ENCODE measurements at regions not wholly inside any gene's neighbourhood (a gene's known extent, or its start where the extent isn't known, plus 50 kb on each side); places are given as distances from the start of the nearest gene placed in this dataset.

DNA sequence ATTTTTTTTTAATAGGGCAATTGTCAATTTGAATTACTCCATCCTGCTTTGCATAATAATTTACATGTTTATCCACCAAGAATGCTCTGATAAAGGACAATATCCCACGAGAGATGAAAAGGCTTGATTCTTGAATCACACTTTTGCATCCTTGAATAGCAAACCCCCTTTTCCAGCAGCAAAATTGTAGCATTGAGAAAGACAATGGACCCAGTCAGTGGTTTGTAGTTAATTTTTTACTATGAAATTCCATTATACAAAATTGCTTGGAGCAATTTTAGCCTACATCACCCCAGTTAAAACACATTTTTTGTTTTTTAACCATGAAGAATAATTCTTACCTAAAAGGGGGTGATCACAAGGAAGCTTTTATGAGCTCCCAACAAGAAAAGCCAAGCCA is 255.1 kb downstream of the RND3 start:
- DNase-seq: no peak
- H3K9me3 ChIP-seq: no peaks in the 10 kb centered on the region
- no peaks in the 10 kb centered on the region for H3K36me3 ChIP-seq (ENCODE audit: low read depth, missing control alignments)
- no peak overlapping the region for H3K4me3 ChIP-seq
- no peak overlapping the region for H3K27ac ChIP-seq
- no peaks in the 10 kb centered on the region for H3K27me3 ChIP-seq
- no peak for TF ChIP-seq POLR2A (IDR thresholded peaks at IDR 0.05)
- TF ChIP-seq, protein P1, sequence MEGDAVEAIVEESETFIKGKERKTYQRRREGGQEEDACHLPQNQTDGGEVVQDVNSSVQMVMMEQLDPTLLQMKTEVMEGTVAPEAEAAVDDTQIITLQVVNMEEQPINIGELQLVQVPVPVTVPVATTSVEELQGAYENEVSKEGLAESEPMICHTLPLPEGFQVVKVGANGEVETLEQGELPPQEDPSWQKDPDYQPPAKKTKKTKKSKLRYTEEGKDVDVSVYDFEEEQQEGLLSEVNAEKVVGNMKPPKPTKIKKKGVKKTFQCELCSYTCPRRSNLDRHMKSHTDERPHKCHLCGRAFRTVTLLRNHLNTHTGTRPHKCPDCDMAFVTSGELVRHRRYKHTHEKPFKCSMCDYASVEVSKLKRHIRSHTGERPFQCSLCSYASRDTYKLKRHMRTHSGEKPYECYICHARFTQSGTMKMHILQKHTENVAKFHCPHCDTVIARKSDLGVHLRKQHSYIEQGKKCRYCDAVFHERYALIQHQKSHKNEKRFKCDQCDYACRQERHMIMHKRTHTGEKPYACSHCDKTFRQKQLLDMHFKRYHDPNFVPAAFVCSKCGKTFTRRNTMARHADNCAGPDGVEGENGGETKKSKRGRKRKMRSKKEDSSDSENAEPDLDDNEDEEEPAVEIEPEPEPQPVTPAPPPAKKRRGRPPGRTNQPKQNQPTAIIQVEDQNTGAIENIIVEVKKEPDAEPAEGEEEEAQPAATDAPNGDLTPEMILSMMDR (IDR thresholded peaks at IDR 0.05): no peak
- intact Hi-C loops (cut with DNase I; ENCODE audit: low total_unique reads): no loop called here
- 88 to 91% methylated on average over 1 of the region's 1 CpG for WGBS, 2 donors
- no peaks in the 10 kb centered on the region for H3K4me1 ChIP-seq

DNA sequence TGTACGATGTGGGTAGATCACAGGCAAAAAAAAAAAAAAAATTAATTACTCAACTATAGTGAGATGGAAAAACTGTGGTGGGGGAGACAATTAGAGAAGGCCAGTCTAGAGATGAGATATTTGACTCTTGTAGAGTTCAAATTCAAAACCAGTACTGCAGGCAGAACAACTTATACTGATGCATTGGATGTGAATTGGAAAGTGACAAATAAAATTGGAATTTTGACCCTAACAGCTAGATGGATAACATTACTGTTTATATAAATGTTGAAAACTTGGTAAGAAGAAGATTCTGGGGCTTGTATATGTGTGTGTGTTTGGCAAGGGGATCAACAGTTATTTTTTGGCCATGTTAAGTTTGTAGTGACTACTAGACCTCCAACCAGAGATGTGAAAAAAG is 256.9 kb downstream of the RND3 start:
- H3K36me3 ChIP-seq (ENCODE audit: low read depth, missing control alignments): no peaks in the 10 kb centered on the region
- no peaks in the 10 kb centered on the region for H3K27me3 ChIP-seq
- no peak overlapping the region for H3K4me3 ChIP-seq
- no peak for DNase-seq
- H3K9me3 ChIP-seq: no peaks in the 10 kb centered on the region
- WGBS, 2 donors: 97 to 100% methylated on average over 1 of the region's 1 CpG
- no peaks in the 10 kb centered on the region for H3K4me1 ChIP-seq
- TF ChIP-seq POLR2A (IDR thresholded peaks at IDR 0.05): no peak
- TF ChIP-seq, protein P1 (IDR thresholded peaks at IDR 0.05): no peak
- H3K27ac ChIP-seq: no peak overlapping the region
- intact Hi-C loops (cut with DNase I; ENCODE audit: low total_unique reads): no loop called here

DNA sequence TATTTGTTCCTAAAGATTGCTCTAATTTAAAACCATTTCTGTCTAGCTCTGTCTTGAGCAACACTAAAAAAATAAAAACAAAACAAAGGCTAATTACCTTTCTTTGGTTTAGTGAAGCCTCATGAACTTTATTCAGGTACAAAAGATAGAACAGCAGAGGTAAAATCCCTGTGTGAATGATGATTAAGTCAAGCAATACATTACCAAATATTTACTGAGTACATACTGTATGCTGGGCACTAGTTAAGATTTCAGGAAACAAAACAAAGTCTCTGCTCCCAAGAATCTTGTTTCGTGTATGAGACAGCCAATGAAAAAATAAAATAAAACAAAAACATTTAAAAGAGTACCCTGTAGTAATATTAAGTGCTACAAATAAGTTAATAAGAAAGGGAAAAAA is 257.5 kb downstream of the RND3 start:
- intact Hi-C loops (cut with DNase I; ENCODE audit: low total_unique reads): no loop called here
- H3K9me3 ChIP-seq: no peaks in the 10 kb centered on the region
- TF ChIP-seq, protein P1 (IDR thresholded peaks at IDR 0.05): no peak
- TF ChIP-seq POLR2A (IDR thresholded peaks at IDR 0.05): no peak
- no peak overlapping the region for H3K27ac ChIP-seq
- 46 to 74% methylated on average over 1 of the region's 1 CpG for WGBS, 2 donors
- no peaks in the 10 kb centered on the region for H3K36me3 ChIP-seq (ENCODE audit: low read depth, missing control alignments)
- H3K27me3 ChIP-seq: no peaks in the 10 kb centered on the region
- no peak overlapping the region for H3K4me3 ChIP-seq
- no peak for DNase-seq
- no peaks in the 10 kb centered on the region for H3K4me1 ChIP-seq

DNA sequence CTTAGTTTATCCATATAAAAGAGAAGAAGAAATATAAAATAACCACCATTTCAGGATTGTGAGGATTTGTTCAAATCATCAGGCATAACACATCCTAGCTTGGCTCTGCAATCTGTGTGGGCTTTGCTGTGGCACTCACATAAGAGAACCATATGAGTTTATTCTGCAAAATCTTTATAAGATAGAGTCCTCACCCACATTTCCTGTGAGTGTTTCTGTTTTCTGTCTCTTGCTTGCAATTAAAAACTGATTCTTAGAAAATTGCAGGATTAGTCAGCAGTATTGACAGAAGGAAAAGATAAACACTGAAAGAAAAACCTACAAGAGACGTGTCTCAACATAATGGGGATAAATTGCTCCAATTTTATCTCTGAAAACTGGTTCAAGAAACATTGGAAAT is 258.5 kb downstream of the RND3 start:
- no peak for DNase-seq
- no peak overlapping the region for H3K27ac ChIP-seq
- H3K36me3 ChIP-seq (ENCODE audit: low read depth, missing control alignments): no peaks in the 10 kb centered on the region
- TF ChIP-seq, protein P1 (IDR thresholded peaks at IDR 0.05): no peak
- no peak for TF ChIP-seq POLR2A (IDR thresholded peaks at IDR 0.05)
- no peak overlapping the region for H3K4me3 ChIP-seq
- H3K27me3 ChIP-seq: no peaks in the 10 kb centered on the region
- no peaks in the 10 kb centered on the region for H3K9me3 ChIP-seq
- no peaks in the 10 kb centered on the region for H3K4me1 ChIP-seq
- intact Hi-C loops (cut with DNase I; ENCODE audit: low total_unique reads): no loop called here
- 70 to 71% methylated on average over 1 of the region's 1 CpG for WGBS, 2 donors

DNA sequence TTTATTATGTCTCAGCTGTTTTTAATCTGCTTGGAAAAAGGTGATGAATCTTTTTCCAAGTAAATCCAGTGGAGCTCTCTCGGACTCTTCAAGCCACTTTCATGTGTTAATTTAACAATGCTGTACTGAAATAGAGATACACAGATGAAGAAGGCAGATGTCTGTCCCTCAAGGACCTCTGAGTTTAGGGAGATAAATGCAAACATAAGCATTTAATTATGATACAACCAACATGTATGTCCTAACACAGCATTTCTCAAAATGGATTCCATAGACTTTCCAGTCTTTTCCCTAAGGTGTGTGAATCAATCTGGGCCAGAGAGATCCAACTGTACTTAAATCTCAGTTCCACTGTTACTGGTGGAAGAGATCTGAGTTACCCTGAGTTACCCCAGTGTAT is 262.4 kb downstream of the RND3 start:
- no peaks in the 10 kb centered on the region for H3K36me3 ChIP-seq (ENCODE audit: low read depth, missing control alignments)
- intact Hi-C loops (cut with DNase I; ENCODE audit: low total_unique reads): no loop called here
- no peak overlapping the region for H3K27ac ChIP-seq
- TF ChIP-seq, protein P1 (IDR thresholded peaks at IDR 0.05): no peak
- no peak for TF ChIP-seq POLR2A (IDR thresholded peaks at IDR 0.05)
- no peak overlapping the region for H3K4me3 ChIP-seq
- H3K9me3 ChIP-seq: no peaks in the 10 kb centered on the region
- no peaks in the 10 kb centered on the region for H3K4me1 ChIP-seq
- WGBS, 2 donors: 91 to 100% methylated on average over 1 of the region's 1 CpG
- no peaks in the 10 kb centered on the region for H3K27me3 ChIP-seq
- no peak for DNase-seq
